ENCODE measurements at regions not wholly inside any gene's neighbourhood (a gene's known extent, or its start where the extent isn't known, plus 50 kb on each side); places are given as distances from the start of the nearest gene placed in this dataset.

DNA sequence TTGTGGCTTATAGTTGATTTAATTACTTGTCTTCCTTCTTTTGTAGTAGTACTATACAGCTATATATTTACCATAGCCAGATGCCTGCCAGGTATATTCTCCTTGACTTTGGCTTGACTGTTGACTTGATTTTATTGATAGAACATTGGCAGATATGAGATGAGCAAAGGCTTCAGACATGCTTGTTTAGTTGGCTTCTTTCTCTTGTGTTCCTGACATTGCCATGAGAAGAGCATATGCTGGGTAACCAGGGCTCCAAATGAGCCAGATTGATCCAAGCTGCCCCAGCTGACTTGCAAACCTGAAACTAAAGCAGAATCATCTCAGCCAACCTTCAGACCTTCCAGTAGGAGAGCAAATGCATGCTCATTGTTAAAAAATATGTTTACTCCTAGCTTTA, 508.1 kb upstream of the BTBD3 start:
- H3K4me1 Mint-ChIP-seq: peaks cover 13% of the 10 kb centered on the region
- ChIA-PET POLR2A (no interaction called here), CTCF (no interaction called here)
- H3K4me3 Mint-ChIP-seq: no peak overlapping the region
- no peak overlapping the region for H3K27ac Mint-ChIP-seq
- TF ChIP-seq, protein P1, sequence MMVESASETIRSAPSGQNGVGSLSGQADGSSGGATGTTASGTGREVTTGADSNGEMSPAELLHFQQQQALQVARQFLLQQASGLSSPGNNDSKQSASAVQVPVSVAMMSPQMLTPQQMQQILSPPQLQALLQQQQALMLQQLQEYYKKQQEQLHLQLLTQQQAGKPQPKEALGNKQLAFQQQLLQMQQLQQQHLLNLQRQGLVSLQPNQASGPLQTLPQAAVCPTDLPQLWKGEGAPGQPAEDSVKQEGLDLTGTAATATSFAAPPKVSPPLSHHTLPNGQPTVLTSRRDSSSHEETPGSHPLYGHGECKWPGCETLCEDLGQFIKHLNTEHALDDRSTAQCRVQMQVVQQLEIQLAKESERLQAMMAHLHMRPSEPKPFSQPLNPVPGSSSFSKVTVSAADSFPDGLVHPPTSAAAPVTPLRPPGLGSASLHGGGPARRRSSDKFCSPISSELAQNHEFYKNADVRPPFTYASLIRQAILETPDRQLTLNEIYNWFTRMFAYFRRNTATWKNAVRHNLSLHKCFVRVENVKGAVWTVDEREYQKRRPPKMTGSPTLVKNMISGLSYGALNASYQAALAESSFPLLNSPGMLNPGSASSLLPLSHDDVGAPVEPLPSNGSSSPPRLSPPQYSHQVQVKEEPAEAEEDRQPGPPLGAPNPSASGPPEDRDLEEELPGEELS (CRISPR knock-in tag; IDR thresholded peaks at IDR 0.05): no peak
- TF ChIP-seq, protein P2, sequence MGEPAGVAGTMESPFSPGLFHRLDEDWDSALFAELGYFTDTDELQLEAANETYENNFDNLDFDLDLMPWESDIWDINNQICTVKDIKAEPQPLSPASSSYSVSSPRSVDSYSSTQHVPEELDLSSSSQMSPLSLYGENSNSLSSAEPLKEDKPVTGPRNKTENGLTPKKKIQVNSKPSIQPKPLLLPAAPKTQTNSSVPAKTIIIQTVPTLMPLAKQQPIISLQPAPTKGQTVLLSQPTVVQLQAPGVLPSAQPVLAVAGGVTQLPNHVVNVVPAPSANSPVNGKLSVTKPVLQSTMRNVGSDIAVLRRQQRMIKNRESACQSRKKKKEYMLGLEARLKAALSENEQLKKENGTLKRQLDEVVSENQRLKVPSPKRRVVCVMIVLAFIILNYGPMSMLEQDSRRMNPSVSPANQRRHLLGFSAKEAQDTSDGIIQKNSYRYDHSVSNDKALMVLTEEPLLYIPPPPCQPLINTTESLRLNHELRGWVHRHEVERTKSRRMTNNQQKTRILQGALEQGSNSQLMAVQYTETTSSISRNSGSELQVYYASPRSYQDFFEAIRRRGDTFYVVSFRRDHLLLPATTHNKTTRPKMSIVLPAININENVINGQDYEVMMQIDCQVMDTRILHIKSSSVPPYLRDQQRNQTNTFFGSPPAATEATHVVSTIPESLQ (CRISPR knock-in tag; IDR thresholded peaks at IDR 0.05): no peak
- TF ChIP-seq GRHL2 (CRISPR knock-in tag; IDR thresholded peaks at IDR 0.05; ENCODE audit: insufficient replicate concordance, severe bottlenecking) (no peak), CREM (CRISPR knock-in tag; IDR thresholded peaks at IDR 0.05) (no peak), ETV6 (CRISPR knock-in tag; IDR thresholded peaks at IDR 0.05) (no peak), ATF1 (CRISPR knock-in tag; IDR thresholded peaks at IDR 0.05) (no peak), ZNF416 (CRISPR knock-in tag; IDR thresholded peaks at IDR 0.05) (no peak), ZNF317 (CRISPR knock-in tag; IDR thresholded peaks at IDR 0.05; ENCODE audit: borderline replicate concordance, low read depth) (no peak), TEAD4 (CRISPR knock-in tag; IDR thresholded peaks at IDR 0.05) (no peak), IRF2 (CRISPR knock-in tag; IDR thresholded peaks at IDR 0.05; ENCODE audit: borderline replicate concordance, low read depth) (no peak), EMX1 (CRISPR knock-in tag; IDR thresholded peaks at IDR 0.05) (no peak), NFYB (CRISPR knock-in tag; conservative IDR thresholded peaks at IDR 0.05; ENCODE audit: low read depth) (no peak)
- TF ChIP-seq, protein P3, sequence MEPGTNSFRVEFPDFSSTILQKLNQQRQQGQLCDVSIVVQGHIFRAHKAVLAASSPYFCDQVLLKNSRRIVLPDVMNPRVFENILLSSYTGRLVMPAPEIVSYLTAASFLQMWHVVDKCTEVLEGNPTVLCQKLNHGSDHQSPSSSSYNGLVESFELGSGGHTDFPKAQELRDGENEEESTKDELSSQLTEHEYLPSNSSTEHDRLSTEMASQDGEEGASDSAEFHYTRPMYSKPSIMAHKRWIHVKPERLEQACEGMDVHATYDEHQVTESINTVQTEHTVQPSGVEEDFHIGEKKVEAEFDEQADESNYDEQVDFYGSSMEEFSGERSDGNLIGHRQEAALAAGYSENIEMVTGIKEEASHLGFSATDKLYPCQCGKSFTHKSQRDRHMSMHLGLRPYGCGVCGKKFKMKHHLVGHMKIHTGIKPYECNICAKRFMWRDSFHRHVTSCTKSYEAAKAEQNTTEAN (CRISPR knock-in tag; IDR thresholded peaks at IDR 0.05): no peak
- TF ChIP-seq, protein P4, sequence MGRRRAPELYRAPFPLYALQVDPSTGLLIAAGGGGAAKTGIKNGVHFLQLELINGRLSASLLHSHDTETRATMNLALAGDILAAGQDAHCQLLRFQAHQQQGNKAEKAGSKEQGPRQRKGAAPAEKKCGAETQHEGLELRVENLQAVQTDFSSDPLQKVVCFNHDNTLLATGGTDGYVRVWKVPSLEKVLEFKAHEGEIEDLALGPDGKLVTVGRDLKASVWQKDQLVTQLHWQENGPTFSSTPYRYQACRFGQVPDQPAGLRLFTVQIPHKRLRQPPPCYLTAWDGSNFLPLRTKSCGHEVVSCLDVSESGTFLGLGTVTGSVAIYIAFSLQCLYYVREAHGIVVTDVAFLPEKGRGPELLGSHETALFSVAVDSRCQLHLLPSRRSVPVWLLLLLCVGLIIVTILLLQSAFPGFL (CRISPR knock-in tag; IDR thresholded peaks at IDR 0.05; ENCODE audit: borderline replicate concordance): no peak
- peaks cover 15% of the 10 kb centered on the region for H3K9me3 Mint-ChIP-seq
- ATAC-seq (no peak), DNase-seq (ENCODE audit: low spot score) (no peak)
- H3K36me3 Mint-ChIP-seq: no peaks in the 10 kb centered on the region; the same call in 1 of the 2 replicates
- no peaks in the 10 kb centered on the region for H3K27me3 Mint-ChIP-seq (ENCODE audit: low read depth)

DNA sequence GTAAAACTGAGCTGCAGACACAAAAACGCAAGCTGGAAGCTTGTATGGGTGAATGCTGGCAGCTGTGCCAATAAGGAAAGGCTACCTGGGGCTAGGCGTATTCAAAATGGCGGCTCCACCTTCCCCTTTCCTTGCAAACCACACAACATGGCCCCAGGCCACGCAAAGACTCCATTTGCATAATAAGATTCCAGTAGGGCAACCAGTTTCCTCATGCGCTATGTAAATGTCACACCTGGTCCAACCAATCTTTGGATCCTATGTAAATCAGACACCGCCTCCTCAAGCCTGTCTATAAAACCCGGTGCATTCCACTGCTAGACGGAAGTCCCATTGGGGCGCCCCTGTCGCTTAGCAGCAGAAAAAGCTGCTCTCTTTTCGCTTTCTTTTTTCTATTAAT, 505.9 kb upstream of the BTBD3 start:
- peak overlapping the region; percentile 4; the same call in 1 of the 2 replicates for H3K27ac Mint-ChIP-seq
- ATAC-seq (peak; percentile 93), DNase-seq (ENCODE audit: low spot score) (peak; percentile 26)
- H3K4me3 Mint-ChIP-seq: no peak overlapping the region
- no peaks in the 10 kb centered on the region for H3K27me3 Mint-ChIP-seq (ENCODE audit: low read depth)
- CTCF ChIA-PET: no interaction called here
- TF ChIP-seq, protein P5, sequence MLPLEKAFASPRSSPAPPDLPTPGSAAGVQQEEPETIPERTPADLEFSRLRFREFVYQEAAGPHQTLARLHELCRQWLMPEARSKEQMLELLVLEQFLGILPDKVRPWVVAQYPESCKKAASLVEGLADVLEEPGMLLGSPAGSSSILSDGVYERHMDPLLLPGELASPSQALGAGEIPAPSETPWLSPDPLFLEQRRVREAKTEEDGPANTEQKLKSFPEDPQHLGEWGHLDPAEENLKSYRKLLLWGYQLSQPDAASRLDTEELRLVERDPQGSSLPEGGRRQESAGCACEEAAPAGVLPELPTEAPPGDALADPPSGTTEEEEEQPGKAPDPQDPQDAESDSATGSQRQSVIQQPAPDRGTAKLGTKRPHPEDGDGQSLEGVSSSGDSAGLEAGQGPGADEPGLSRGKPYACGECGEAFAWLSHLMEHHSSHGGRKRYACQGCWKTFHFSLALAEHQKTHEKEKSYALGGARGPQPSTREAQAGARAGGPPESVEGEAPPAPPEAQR (CRISPR knock-in tag; IDR thresholded peaks at IDR 0.05): peak; percentile 71; the same call in 1 of the 2 replicates
- TF ChIP-seq SMAD4 (CRISPR knock-in tag; IDR thresholded peaks at IDR 0.05): no peak
- H3K4me1 Mint-ChIP-seq: peaks cover 13% of the 10 kb centered on the region
- POLR2A ChIA-PET: no interaction called here
- H3K9me3 Mint-ChIP-seq: peaks cover 15% of the 10 kb centered on the region
- no peaks in the 10 kb centered on the region; the same call in 1 of the 2 replicates for H3K36me3 Mint-ChIP-seq
